GM23248 (cell line): ENCODE measurements at regions not wholly inside any gene's neighbourhood (a gene's known extent, or its start where the extent isn't known, plus 50 kb on each side); places are given as distances from the start of the nearest gene placed in this dataset.

Source experiments
- EZH2 ChIP-seq: fragments of 200-600 bp; sonication (generic); IDR thresholded peaks from 2 replicates; pipeline ENCODE4 v1.6.1; 2018; ENCODE audit warnings: antibody characterized with exemption, mild to moderate bottlenecking; ENCODE audit not compliant: insufficient read depth, poor library complexity, severe bottlenecking
- EZH2phosphoT487 ChIP-seq: fragments of 200-600 bp; sonication (generic); IDR thresholded peaks from 2 replicates; pipeline ENCODE4 v1.6.1; 2018; ENCODE audit warnings: antibody characterized with exemption, moderate library complexity, mild to moderate bottlenecking, low read depth; ENCODE audit not compliant: insufficient read depth

DNA sequence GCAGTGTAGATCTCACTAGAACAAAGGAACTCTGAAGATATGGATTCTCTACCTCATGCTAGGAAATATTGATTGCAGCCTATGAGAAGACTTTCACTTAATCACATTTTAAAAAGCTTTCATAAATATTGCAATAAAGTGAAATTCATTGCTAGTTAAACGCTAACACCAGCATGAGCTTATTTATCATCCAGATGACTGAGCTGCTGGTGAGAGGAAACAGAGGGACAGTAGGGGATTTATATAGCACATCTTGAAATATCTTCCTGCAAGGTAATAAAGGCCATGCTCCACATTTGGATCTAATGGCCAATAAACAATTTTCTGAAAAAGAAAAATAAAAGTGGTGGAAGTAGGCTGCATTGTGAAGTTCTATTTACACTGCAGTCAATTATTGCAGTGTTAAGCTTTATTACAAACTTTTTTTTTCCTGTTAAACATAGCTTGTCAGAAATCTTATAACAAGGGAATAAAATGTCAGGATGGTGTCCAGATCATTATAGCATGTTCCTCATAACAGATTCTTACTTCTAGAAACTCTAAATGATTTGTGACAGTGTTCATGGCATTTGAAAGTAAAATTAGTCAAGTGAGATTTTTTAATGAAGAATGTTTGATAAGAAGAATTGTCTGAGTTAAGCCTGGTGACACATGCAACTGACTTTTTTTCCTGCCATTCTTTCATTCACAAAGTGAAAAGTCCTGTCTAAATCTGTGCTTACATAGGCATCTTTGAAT, 342.6 kb downstream of the DMAC1 start:
- TF ChIP-seq EZH2: no peak
- no peak for TF ChIP-seq EZH2phosphoT487
